ENCODE measurements at regions not wholly inside any gene's neighbourhood (a gene's known extent, or its start where the extent isn't known, plus 50 kb on each side); places are given as distances from the start of the nearest gene placed in this dataset.
A peak's percentile ranks its signal among the peaks of the same experiment; 100 is the strongest.
"Not testable (repeated sequence)": the region's sequence is repeated elsewhere in the genome, so short reads cannot be mapped to it uniquely, and the experiment has no call there.

- no peak for DNase-seq
Measured at GRCh38 chr13:49859560-49859959, 67.1 kb upstream of the KPNA3 start.

GRCh38 chr13:49858178-49858856 lies 65.8 kb upstream of the KPNA3 start:
- no peak for DNase-seq

- DNase-seq = no peak
Measured at GRCh38 chr13:49855930-49856329, 63.4 kb upstream of the KPNA3 start.

GRCh38 chr13:49853535-49853934 lies 61.1 kb upstream of the KPNA3 start:
- no peak for DNase-seq

- DNase-seq = not testable (repeated sequence)
Measured at GRCh38 chr13:49852460-49852859, 60.0 kb upstream of the KPNA3 start.

GRCh38 chr13:49844181-49844580 lies 51.7 kb upstream of the KPNA3 start:
- peak; percentile 5 for DNase-seq
